ENCODE measurements at regions not wholly inside any gene's neighbourhood (a gene's known extent, or its start where the extent isn't known, plus 50 kb on each side); places are given as distances from the start of the nearest gene placed in this dataset.
"Not testable (repeated sequence)": the region's sequence is repeated elsewhere in the genome, so short reads cannot be mapped to it uniquely, and the experiment has no call there.

DNA sequence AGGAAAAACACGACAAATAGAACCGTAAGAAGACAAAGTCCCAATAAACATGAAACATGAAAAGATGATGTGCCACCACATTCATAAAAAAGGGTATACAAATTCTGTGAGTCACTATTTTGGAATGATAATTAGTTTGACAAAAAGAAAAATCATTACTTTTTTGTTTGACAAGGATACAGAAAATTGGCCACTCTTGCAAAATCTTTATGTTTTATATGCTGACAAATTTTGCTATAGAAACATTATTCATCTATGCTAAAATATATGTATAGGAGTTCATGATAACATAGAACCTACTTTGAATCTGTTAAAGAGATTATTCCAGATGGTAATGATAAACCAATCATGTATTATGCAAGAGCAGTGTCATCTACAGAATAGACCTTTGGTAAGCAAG is 1201.0 kb downstream of the FSCB start:
- no peak for DNase-seq (ENCODE audit: low spot score)

DNA sequence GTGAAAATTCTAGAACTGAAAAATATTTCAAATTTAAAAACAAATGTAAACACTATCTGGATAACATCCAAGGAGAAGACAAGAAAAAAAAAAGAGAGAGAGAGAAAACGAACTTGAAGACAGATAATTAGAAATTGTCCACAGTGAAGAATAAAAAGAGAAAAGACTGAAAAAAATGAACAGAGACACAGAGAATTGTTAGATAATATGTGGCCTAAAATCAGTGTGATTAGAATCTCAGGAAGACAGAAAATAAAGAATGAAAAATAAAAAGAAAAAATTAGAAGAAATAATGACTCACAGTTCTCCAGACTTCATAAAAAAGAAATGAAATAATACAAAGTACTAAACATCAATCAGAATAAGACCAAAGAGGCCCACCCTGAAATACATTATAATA is 1209.3 kb downstream of the FSCB start:
- DNase-seq (ENCODE audit: low spot score): no peak

DNA sequence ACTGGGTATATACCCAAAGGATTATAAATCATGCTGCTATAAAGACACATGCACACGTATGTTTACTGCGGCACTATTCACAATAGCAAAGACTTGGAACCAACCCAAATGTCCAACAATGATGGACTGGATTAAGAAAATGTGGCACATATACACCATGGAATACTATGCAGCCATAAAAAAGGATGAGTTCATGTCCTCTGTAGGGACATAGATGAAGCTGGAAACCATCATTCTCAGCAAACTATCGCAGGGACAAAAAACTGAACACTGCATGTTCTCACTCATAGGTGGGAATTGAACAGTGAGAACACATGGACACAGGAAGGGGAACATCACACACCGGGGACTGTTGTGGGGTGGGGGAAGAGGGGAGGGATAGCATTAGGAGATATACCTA is 1211.0 kb downstream of the FSCB start:
- DNase-seq (ENCODE audit: low spot score): not testable (repeated sequence)

DNA sequence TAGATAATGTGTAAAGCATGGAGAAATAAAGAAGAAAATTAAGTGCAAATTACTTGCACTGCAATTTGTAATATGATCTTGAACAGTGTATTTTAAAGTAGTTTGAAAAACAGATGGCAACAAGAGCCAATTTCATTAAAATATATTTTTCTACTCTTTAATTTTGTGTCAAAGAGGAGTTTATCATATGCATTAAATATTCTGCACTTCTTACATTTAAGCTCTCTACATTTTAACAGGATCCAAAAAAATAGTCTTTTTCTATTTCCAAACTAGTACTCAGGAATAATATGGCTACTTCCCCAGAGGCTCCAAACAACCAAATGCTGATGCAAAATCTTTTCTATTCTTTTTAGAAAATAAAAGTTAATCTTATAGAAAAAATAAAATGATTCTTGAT is 1221.5 kb downstream of the FSCB start:
- no peak for DNase-seq (ENCODE audit: low spot score)

DNA sequence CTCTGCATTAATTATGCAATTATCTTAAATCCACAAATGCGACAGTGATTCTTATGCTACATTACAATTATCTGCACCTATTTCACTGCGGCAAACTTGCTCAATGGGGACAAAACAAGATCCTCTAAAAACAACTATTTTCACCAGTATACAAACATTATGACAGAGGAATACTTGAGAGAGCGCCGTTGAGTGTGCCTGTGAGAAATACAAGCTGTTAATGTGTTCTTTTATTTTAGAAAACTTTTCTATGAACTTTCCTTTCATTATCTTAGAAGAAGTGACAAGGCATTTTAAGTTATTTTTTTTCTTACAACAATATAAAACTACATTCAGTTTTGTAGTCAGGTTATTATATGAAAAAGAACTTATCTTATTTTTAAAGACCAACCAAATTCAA is 1247.0 kb downstream of the FSCB start:
- no peak for DNase-seq (ENCODE audit: low spot score)

DNA sequence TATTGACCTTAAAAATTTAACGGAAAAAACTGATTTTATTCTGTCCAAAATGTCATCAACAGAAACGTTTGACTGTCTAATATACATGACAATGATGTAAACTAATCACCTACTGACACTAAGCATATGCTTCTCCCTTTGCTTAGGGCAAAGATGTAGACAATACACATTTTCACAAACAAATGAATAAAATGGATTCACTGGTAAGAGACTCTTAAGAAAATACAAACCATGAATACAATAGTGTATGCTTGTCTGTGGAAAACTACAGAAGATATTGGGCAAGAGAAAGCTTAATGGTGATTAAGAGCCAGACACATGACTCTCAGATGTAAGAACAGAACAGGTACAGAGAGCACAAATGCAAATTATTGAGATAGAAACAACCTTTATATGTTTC is 1248.7 kb downstream of the FSCB start:
- no peak for DNase-seq (ENCODE audit: low spot score)

DNA sequence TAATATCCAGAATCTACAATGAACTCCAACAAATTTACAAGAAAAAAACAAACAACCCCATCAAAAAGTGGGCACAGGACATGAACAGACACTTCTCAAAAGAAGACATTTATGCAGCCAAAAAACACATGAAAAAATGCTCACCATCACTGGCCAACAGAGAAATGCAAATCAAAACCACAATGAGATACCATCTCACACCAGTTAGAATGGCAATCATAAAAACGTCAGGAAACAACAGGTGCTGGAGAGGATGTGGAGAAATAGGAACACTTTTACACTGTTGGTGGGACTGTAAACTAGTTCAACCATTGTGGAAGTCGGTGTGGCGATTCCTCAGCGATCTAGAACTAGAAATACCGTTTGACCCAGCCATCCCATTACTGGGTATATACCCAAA is 1250.1 kb downstream of the FSCB start:
- DNase-seq (ENCODE audit: low spot score): not testable (repeated sequence)

DNA sequence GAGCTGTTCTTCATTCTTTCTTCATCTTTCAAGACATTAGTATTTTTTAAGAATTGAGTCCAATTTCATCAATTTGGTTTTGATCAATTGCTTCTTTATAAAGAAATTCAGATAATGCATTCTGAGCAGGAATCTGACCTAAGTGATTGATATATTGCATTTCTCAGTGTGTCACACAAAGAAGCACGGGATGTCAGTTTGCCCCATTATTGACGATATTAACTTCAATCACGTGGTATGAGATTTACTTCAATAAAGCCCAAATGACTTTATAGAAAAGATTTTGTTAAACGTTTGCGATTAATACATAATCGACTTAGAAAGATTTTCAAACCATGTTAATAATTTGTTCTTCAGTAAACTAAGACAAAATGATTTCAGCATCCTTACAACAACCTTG is 1254.2 kb downstream of the FSCB start:
- no peak for DNase-seq (ENCODE audit: low spot score)

DNA sequence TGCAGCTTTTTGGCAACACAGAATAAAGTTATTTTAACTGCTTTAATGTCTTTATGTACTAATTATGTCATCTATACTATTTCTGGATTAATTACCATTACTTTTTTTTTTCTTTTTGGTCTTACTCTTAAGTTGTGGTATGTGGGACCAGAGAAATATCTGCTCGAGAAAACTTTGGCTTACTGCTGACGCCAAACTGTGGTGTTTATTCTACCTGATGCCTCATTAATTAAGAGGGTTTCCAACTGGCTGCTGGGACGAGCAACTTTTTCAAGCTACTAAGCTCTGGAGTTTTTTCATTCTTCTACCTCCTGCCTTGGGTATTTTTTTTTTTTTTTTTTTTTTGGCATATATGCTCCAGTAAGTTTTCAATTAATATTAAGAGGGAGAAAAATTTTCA is 1257.5 kb downstream of the FSCB start:
- no peak for DNase-seq (ENCODE audit: low spot score)

DNA sequence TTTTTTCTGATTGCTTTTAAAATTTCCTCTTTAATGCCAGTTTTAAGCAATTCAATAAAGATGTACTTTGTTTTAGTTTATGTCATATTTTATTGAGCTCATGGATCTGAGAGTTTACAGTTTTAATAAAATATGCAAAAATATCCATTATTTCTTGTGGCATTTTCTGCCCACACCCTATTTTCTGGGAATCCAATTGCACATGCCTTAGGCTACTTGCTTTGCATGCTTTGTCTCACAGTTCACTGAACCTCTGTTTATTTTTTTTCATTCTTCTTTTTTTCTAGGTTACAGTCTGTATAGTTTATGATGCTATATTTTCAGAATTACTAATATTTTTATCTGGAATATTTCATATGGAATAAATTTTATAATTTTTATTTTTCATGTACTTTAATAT is 1258.0 kb downstream of the FSCB start:
- no peak for DNase-seq (ENCODE audit: low spot score)

DNA sequence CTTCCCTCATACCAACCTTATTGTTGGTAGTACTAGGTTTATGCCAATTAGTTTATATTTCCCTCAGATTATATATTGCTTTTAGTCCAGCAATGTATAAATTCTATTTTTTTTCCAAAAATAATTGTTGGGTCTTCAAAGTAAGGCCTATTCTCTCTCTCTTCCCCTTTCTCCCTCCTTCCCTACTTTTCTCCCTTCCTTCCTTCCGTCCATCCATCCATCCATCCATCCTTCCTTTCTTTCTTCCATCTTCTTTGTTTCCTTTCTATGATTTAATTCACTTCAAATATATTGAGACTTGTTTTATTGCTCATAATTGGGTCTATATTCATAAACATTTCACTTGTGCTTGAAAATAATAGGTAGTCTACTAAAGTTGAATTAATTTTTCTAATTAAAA is 1259.2 kb downstream of the FSCB start:
- no peak for DNase-seq (ENCODE audit: low spot score)

DNA sequence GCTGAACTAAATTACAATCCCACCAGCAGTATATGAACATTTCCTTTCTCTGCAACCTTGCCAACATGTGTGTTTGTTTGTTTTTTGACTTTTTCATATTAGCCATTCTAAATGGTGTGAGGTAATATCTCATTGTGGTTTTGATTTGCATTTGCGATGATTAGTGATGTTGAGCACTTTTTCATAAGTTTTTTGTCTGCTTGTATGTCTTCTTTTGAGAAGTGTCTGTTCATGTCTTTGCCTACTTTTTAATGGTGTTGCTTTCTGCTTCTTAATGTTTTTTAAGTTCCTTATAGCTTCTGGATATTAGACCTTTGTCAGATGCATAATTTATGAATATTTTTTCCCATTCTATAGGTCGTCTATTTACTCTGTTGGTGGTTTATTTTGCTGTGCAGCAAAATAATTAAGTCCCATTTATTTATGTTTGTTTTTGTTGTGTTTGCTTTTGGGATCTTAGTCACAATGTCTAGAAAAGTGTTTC is 1262.9 kb downstream of the FSCB start:
- DNase-seq (ENCODE audit: low spot score): no peak

DNA sequence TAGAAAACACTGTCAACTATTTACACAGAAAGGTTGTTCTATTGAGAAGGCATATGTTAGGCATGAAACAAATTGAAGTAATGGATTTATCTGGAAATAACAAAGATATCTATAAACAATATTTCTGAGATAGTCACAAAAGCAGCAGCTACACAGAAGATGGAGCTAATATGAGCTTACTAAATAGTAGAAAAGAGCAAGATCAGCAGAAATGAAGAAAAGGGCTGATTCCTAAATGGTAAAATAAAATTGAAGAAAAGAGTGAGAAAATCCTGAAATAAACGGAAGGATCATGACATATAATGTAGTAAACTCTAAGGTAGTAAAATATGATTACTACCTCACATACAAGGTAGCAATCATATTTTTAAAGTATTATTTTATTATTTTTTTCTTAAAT is 1263.9 kb downstream of the FSCB start:
- no peak for DNase-seq (ENCODE audit: low spot score)

DNA sequence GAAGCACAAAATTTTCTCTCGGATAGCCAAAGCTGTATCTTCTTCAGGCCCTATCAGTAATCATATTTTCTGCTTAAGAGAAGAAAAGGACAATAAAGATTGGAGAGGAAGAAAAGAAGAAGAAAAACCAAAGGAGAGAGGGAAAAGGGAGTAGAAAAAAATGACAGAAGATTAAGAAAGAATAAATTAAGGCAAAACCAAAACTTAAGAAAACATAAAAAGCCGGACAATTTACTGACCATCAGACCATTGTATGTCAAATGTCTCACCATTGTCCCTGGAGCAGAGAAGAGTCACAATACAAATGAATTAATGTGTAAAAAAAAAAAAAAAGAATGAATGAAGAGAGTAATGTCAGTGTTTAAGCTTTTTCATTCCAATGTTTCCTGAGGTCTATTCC is 1274.8 kb downstream of the FSCB start:
- DNase-seq (ENCODE audit: low spot score): no peak

DNA sequence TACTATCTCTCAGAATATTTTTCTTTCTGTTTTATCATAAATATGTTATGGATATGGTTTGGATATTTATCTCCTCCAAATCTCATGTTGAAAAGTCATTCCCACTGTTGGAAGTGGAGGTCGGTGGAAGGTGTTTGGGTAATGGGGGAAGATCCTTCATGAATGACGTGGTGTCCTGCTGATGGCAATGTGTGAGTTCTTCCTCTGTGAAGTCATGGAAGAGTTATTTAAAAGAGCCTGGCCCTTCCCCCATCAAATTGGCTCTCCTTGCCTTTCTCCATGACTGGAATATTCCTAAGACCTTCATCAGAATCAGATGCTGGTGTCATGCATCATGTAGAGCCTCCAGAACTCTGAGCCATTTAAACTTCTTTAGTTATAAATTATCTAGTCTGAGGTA is 1291.6 kb downstream of the FSCB start:
- DNase-seq (ENCODE audit: low spot score): no peak

DNA sequence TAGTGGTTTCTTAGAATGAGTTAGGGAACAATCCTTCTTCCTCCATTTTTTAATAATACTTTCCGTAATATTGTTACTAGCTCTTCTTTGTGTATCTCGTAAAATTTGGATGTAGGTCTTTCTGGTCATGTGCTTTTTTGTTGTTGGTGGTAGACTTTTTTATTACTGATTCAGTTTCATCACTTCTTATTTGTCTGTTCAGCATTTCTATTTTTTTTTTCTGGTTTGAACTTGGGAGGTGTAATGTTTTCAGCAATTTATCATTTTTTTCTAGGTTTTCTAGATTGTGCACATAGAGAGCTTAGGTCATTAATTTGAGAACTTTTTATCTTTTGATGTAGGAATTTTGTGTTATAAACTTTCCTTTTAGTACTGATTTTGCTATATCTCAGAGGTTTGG is 1299.9 kb downstream of the FSCB start:
- DNase-seq (ENCODE audit: low spot score): no peak

DNA sequence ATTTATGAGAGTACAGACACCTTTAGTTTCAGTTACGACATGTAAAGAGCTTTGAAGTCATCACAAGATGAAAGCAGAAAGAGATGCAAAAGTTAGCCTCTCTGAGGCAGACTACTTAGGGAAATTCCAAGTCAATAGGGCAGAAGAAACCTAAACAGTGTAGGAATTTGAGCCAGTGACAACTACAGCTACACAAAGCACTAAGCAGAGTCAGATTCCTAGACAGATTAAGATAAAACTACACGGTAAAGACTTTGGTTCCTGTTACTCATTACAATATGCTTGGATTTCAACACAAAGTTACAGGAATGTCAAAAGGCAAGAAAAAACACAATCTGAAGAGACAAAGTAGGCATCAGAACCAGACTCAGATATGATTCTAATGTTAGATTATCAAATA is 1302.3 kb downstream of the FSCB start:
- DNase-seq (ENCODE audit: low spot score): no peak

DNA sequence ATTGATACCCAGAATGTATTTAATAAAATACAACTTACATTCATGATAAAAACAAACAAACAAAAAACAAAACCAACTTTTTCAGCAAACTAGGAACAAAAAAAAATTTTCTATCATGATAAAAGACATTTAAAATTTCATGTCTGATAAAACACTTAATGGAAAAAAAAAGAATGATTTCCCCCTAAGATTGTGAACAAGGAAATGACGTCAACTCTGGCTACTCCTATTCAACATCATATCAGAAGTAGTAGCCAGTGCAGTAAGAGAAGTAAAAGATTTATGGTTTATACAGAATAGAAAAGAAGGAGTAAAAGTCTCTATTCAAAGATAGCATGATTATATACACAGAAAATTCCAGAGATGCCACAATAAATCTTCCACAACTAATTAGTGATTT is 1306.6 kb downstream of the FSCB start:
- no peak for DNase-seq (ENCODE audit: low spot score)

DNA sequence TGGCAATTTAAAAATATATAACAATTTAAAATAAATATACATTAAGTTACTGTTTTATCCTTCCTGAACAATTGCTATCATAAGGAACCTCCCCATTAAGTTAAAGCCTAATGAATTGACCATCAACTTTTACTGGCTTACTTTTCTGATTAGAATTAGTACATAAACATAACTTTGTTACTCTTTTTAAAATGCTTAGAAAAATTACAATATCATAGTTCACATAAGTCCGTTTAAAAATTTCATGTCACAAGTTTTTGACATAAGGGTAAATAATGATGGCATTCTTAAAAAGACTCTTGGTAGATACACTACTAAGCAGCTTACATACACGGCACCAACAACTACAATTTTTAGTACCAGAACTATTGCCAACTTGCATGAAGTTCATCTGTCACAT is 1308.6 kb downstream of the FSCB start:
- no peak for DNase-seq (ENCODE audit: low spot score)

DNA sequence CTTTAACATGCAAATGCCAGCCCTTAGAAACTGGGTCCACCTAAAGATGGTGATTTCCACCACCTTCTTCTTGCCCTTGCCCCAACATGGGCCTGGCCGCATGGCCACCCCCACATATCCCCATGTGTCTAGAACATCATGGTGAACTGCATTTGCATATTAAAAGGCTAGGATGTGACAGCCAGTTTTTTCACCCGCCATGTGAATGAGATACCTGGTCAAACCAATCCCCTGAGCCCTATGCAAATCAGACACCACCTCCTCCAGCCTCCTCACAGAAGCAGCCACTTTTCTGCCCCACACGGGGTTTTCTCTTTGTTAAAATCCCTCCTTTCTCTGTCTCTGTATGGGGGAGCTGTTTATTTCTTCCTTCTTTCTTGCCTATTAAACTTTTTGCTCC is 1322.5 kb downstream of the FSCB start:
- no peak for DNase-seq (ENCODE audit: low spot score)

DNA sequence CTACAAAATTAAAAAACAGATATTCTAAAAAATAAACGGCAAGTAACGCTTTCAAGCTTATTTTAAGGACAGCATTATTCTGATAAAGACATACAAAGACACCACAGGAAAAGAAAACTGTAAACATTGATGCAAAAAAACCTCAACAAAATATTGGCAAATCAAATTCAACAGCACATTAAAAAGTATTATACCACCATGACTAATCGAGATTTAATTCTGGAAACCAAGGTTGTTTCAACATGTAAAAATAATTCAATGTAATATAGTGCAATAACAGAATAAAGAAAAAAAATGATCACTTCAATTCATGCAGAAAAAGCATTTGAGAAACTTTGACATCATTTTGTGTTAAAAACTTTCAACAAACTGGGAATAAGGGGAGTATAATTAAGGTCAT is 1323.2 kb downstream of the FSCB start:
- no peak for DNase-seq (ENCODE audit: low spot score)

DNA sequence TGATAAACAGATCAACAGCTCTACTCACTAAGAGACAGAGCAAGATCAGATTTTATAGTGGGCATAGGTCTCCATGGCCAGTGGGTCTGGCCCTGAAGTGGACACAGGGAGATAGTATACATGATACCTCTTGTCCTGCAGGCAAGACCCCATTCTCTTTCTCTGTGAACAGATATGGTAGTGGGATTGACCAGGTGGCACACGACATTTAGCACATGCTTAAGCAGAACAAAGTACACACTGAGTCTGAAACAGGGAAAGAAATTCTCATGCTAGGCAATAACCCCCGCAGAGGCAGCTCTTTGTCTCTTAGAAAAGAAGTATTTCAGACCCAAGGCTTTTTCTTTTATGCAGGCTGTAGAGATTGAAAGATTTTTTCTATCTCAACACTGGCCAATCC is 1331.2 kb downstream of the FSCB start:
- no peak for DNase-seq (ENCODE audit: low spot score)

DNA sequence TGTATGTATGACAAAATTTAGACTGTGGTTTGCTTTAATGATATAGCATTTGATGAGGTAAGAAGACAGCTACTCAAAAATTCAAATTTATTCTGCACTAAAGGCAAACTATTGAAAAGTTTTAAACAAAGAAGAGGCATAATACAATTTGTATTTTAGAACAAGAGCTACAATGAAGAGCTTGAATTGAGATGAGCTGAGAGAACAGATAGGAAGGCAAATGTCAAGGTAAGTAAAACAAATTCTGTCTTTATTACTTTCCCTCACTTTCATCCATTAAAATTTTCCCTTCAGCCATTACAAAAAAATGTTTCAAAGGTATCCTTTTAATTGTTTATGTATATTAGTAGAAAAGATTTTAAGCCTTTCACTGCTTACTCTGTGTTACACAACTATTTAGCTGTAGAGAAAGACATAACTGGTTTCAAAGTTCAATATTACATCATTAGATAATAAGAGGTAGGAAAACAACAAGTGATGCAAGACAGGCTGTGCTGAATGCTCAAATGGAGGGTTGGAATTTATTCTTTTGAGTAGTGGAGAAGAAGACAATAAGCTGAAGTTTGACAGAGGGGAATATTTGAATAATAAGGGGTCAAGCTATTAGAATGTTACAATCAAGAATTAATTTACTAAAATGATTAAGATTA is 1334.1 kb downstream of the FSCB start:
- no peak for DNase-seq (ENCODE audit: low spot score)

DNA sequence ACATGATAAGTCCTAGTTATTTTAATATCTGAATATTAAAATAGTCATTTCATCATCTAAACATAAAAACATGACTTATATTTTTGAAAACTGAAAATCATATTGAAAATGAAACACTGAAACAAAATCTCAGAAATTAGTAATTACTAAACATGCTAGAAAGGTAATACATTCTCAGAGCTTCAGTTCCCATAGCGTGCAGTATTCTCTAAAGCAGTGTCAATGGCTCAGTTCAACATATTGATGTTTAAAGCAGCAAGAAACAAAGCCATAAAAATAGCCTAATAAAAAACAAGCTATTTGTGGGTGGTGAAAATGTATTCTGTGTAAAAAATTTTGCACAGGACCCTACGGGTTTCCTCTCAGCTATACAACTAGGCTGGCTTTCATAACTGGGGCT is 1337.4 kb downstream of the FSCB start:
- DNase-seq (ENCODE audit: low spot score): no peak
